DND-41 (cell line): ENCODE measurements at regions not wholly inside any gene's neighbourhood (a gene's known extent, or its start where the extent isn't known, plus 50 kb on each side); places are given as distances from the start of the nearest gene placed in this dataset.

ENCODE experiments used
- ATAC-seq: fragments of 200-7000 bp; cut with Tn5 transposase; 3 replicates; pipeline ENCODE4 v1.9.1; 2021; ENCODE audit warnings: low read depth; ENCODE audit not compliant: insufficient read depth
- DNase-seq: peaks from one replicate; pipeline ENCODE4 v3.0.0-alpha.2; 2020
- H2AFZ ChIP-seq: 2 replicates; pipeline ENCODE4 v1.6.0; 2012; ENCODE audit warnings: low read depth, low read length
- H3K27ac ChIP-seq: 2 replicates; pipeline ENCODE4 v1.5.1; 2012; ENCODE audit warnings: low read length, inconsistent platforms
- H3K27me3 ChIP-seq: fragments of 200-600 bp; sonication (generic); 2 replicates; pipeline ENCODE4 v1.6.0; 2012; ENCODE audit warnings: low read length, mild to moderate bottlenecking, inconsistent platforms; ENCODE audit not compliant: insufficient read depth, poor library complexity
- H3K36me3 ChIP-seq: 2 replicates; pipeline ENCODE4 v1.5.1; 2012; ENCODE audit warnings: low read length, inconsistent platforms; ENCODE audit not compliant: insufficient read depth
- H3K4me1 ChIP-seq: 2 replicates; pipeline ENCODE4 v1.5.1; 2012; ENCODE audit warnings: mild to moderate bottlenecking, low read length; ENCODE audit not compliant: insufficient read depth
- H3K4me2 ChIP-seq: 2 replicates; pipeline ENCODE4 v1.6.0; 2012; ENCODE audit warnings: mild to moderate bottlenecking, moderate library complexity, low read length, inconsistent platforms; ENCODE audit not compliant: insufficient read depth
- H3K4me3 ChIP-seq, 2 experiments: fragments of 200-600 bp in 1 of 2; shearing (Covaris generic) in 1 of 2; 2 replicates each; pipeline ENCODE4 v1.5.1; 2012 to 2016; ENCODE audit warnings: inconsistent platforms in 2 of 2, low read length in 2 of 2, mild to moderate bottlenecking in 2 of 2, low read depth in 1 of 2, moderate library complexity in 1 of 2
- H3K79me2 ChIP-seq: 2 replicates; pipeline ENCODE4 v1.6.0; 2012; ENCODE audit warnings: low read length, inconsistent platforms; ENCODE audit not compliant: insufficient read depth
- H3K9ac ChIP-seq: 2 replicates; pipeline ENCODE4 v1.6.0; 2012; ENCODE audit warnings: low read depth, mild to moderate bottlenecking, inconsistent platforms, low read length, moderate library complexity
- H3K9me3 ChIP-seq: 2 replicates; pipeline ENCODE4 v1.5.1; 2012; ENCODE audit warnings: low read length, moderate library complexity, mild to moderate bottlenecking, inconsistent platforms; ENCODE audit not compliant: insufficient read depth, severe bottlenecking
- H4K20me1 ChIP-seq: 2 replicates; pipeline ENCODE4 v1.6.0; 2012; ENCODE audit warnings: low read length; ENCODE audit not compliant: insufficient read depth
- EZH2 ChIP-seq: IDR thresholded peaks from 3 replicates; pipeline ENCODE4 v1.6.1; 2012; ENCODE audit warnings: borderline replicate concordance, low read depth, mild to moderate bottlenecking, moderate library complexity, low read length, inconsistent platforms; ENCODE audit not compliant: severe bottlenecking
- TF ChIP-seq, protein P1 (sequence below): IDR thresholded peaks from 2 replicates; pipeline ENCODE4 v1.5.1; 2012; ENCODE audit warnings: borderline replicate concordance, low read length, moderate library complexity, mild to moderate bottlenecking; ENCODE audit not compliant: poor library complexity, severe bottlenecking; ENCODE audit errors: extremely low read depth

DNA sequence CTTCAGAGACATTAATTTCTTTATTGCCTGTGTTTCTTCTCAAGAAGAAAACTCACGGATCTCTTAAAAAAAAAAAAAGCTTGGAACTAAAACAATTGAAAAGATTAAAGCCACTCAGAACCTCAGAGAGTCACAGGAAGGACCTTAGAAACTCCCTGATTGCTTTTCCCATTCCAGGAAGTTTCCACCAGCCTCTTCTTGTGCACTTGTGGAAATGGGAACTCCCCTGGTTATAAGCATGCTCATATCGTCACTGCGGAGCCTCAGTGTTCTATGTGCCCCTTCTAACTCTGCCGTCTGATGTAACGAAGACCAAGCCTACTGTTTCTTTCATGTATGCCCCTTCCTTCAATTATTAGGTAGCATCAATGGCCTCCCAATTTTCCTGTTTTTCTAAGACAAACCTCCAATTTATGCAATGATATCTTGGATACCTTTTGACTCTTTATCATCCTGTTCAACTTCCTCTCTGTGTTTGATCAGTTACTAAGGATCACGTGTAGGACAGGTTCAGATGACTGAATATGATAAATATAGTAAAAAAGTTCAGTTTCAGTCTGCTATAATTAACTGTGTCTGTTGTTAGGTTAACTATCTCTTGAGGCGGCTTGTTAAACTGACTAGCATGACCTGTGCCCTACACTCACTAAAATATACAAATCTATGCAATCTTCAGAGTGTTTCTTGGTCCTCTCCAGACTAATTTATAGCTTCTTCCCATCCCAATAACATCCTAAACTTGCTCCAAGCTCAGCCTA, 593.7 kb upstream of the CHAC2 start:
- no peaks in the 10 kb centered on the region for H3K27me3 ChIP-seq
- TF ChIP-seq, protein P1, sequence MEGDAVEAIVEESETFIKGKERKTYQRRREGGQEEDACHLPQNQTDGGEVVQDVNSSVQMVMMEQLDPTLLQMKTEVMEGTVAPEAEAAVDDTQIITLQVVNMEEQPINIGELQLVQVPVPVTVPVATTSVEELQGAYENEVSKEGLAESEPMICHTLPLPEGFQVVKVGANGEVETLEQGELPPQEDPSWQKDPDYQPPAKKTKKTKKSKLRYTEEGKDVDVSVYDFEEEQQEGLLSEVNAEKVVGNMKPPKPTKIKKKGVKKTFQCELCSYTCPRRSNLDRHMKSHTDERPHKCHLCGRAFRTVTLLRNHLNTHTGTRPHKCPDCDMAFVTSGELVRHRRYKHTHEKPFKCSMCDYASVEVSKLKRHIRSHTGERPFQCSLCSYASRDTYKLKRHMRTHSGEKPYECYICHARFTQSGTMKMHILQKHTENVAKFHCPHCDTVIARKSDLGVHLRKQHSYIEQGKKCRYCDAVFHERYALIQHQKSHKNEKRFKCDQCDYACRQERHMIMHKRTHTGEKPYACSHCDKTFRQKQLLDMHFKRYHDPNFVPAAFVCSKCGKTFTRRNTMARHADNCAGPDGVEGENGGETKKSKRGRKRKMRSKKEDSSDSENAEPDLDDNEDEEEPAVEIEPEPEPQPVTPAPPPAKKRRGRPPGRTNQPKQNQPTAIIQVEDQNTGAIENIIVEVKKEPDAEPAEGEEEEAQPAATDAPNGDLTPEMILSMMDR = no peak
- TF ChIP-seq EZH2 = no peak
- ATAC-seq (no peak), DNase-seq (no peak)
- H3K27ac ChIP-seq = no peak overlapping the region
- H2AFZ ChIP-seq = no peak overlapping the region
- no peaks in the 10 kb centered on the region for H4K20me1 ChIP-seq
- no peaks in the 10 kb centered on the region for H3K4me1 ChIP-seq
- no peaks in the 10 kb centered on the region for H3K79me2 ChIP-seq
- no peaks in the 10 kb centered on the region for H3K36me3 ChIP-seq
- H3K4me3 ChIP-seq = no peak overlapping the region
- H3K9ac ChIP-seq = no peak overlapping the region
- H3K4me2 ChIP-seq = no peak overlapping the region
- H3K9me3 ChIP-seq = no peaks in the 10 kb centered on the region

DNA sequence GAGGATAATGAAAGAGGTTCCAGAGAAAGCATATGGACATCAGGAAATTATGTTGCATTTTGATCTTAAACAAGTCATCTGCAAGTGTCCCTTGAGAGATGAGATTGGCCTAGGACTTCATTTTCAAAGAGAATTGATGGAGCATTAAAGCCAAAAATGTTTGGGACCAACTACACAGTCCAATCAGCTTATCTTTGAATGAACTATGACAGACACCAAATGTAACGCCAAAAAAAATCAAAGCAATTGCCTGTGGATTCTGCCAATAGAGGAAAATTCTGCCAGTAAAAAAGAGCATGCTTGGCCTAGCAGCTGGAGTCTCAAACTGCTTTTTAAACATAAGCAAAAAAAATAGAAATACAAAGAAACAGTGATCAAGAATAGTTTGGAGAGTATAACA, 594.5 kb upstream of the CHAC2 start:
- no peak for TF ChIP-seq EZH2
- TF ChIP-seq, protein P1 = no peak

DNA sequence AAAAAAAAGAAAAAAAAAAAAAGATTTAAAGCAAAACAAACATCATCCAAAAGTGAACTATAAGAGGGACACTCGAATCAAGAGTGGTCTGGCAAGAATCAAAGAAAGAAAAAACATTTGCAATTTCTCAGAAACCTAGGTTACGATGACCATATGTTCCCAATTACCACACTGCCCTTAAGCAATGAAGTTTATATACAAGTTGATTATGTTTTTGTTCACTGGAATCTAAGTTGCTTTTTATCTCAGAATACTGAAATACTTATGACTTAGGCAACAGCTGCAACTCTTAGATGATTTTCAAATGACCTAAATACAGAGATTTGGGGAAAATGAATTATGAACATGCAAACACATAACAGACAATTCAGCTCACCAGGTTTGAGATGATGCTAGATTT, 597.1 kb upstream of the CHAC2 start:
- Histone ChIP-seq H3K9ac (no peak overlapping the region), H3K4me2 (no peak overlapping the region), H3K79me2 (no peaks in the 10 kb centered on the region), H3K9me3 (no peaks in the 10 kb centered on the region), H3K27ac (no peak overlapping the region), H3K4me3 (no peak overlapping the region), H4K20me1 (no peaks in the 10 kb centered on the region), H2AFZ (no peak overlapping the region), H3K36me3 (no peaks in the 10 kb centered on the region), H3K4me1 (no peaks in the 10 kb centered on the region), H3K27me3 (no peaks in the 10 kb centered on the region)
- TF ChIP-seq, protein P1 = no peak
- TF ChIP-seq EZH2 = no peak
- no peak for DNase-seq
- no peak for ATAC-seq

More for the DNA sequence above, 594.5 kb upstream of the CHAC2 start:
- H2AFZ ChIP-seq = no peak overlapping the region
- ATAC-seq (no peak), DNase-seq (no peak)
- no peaks in the 10 kb centered on the region for H3K27me3 ChIP-seq
- no peaks in the 10 kb centered on the region for H3K36me3 ChIP-seq
- no peaks in the 10 kb centered on the region for H3K79me2 ChIP-seq
- H3K27ac ChIP-seq = no peak overlapping the region
- no peaks in the 10 kb centered on the region for H3K4me1 ChIP-seq
- H4K20me1 ChIP-seq = no peaks in the 10 kb centered on the region
- H3K9ac ChIP-seq = no peak overlapping the region
- H3K4me2 ChIP-seq = no peak overlapping the region
- H3K4me3 ChIP-seq = no peak overlapping the region
- H3K9me3 ChIP-seq = no peaks in the 10 kb centered on the region
